Stimulated activated naive CD8-positive, alpha-beta T cell treated with anti-CD3 and anti-CD28 coated beads, Interleukin-15, Interleukin-2, amounts not matched to agents 100 U/mL and 50 U/mL, for 24 hours (primary cell): ENCODE measurements at regions not wholly inside any gene's neighbourhood (a gene's known extent, or its start where the extent isn't known, plus 50 kb on each side); places are given as distances from the start of the nearest gene placed in this dataset.
"Not testable (repeated sequence)": the region's sequence is repeated elsewhere in the genome, so short reads cannot be mapped to it uniquely, and the experiment has no call there.

ENCODE experiments used
- ATAC-seq: fragments of 150-1000 bp; cut with Tn5 transposase; one replicate; pipeline ENCODE4 v1.10.0; 2021
- DNase-seq: peaks from one replicate; pipeline ENCODE4 v3.0.0; 2021

GRCh38 chrX:124717537-124717936 is 371.2 kb downstream of the SH2D1A start:
- ATAC-seq (no peak), DNase-seq (no peak)

GRCh38 chrX:124719060-124719459 is 372.7 kb downstream of the SH2D1A start:
- DNase-seq (no peak), ATAC-seq (no peak)

- DNase-seq (no peak), ATAC-seq (no peak)
Measured at GRCh38 chrX:124720532-124720931, 374.2 kb downstream of the SH2D1A start.

DNA sequence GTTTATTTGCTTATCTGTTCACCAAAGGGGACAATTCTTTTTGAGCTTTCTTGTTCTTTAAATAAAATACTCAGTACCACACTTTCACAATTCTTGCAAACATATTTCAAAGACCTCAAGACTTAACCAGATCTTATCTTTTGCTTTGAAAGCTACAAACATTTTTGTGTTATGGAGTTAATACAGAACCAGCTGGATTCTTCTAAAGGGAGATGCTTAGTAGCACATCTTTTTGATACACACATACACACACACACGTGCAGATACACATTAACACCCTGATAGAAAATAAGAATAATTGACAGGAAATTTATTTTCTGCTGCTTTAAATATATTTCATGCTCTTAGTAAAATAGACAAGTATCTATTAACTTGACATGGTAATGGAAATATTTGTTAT is 379.1 kb downstream of the SH2D1A start:
- no peak for ATAC-seq
- DNase-seq = no peak

DNA sequence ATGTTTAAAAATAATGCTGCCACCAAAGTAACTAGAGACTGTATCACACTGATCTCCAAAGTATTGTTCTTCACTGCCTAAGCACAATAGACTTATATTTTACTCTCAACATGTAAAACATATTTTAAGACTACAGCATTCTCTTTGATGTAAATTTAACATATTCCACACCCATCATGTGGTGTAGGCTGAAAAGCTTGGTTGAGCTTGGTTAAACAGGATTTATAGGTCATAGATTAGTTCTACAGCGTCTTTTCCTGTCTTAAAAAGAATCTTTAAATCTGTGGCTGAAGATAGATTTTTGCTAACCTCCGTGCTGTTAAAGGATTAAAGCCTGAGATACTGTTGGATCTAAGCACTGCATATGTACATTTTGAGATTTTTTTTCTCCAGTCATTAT is 379.9 kb downstream of the SH2D1A start:
- DNase-seq (no peak), ATAC-seq (no peak)

- ATAC-seq = no peak
- DNase-seq = no peak
Measured at GRCh38 chrX:124726881-124727280, 380.5 kb downstream of the SH2D1A start.

DNA sequence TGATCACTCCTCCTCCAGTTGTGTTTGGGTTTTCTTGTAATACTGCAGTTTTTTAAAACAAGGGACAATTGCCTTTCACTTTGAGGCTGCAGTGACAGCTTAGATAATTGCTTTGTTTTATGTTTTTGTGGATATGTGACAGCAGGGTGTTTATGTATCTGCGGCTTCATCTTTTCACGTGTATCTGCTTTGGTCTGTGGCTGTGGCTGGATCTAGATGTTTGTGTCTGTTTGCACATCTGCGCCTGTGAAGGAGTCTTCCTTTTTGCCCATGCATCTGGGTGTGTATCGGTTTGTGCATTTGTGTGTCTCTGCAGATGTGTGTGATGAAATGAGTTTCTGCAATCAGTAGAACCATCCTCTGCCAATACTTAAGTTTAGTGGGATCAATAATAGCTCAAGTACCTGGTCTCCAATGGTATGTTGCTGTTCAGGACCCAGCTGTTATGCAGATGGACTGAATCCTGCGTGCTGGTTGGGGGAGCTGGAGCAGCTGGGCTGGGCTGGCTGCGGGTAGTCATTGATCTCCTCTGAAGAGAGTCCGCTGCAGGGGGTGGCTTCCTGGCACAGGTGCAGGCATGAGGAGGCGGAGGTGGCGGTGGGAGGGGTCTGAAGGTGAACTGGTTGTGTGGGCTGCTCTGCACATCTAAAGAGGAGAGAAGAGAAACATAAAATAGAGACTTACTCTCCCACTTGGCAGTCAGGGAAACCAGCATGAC is 390.3 kb downstream of the SH2D1A start:
- peak; percentile 61 for ATAC-seq
- peak; percentile 9 for DNase-seq

GRCh38 chrX:124737771-124738170 is 391.4 kb downstream of the SH2D1A start:
- no peak for ATAC-seq
- DNase-seq = no peak

DNA sequence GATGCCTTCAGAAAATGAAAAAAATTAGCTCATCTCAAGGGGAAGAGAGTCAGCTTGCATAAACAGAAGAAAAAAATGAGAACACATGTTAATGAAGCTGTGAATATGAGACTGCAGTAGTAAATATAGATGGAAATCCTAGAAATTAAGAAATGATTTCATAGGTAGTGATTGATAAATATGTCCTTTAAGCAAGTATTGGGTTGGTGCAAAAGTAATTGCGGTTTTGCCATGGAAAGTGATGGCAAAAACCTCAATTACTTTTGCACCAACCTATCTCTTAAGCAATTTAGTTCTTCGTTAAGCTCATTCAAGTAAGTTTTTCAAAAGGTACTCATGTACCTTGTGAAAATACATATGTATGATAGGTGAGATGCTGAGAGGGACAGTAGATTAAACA is 400.9 kb downstream of the SH2D1A start:
- ATAC-seq (no peak), DNase-seq (no peak)

- no peak for ATAC-seq
Measured at GRCh38 chrX:124764354-124764753, 418.0 kb downstream of the SH2D1A start.

DNA sequence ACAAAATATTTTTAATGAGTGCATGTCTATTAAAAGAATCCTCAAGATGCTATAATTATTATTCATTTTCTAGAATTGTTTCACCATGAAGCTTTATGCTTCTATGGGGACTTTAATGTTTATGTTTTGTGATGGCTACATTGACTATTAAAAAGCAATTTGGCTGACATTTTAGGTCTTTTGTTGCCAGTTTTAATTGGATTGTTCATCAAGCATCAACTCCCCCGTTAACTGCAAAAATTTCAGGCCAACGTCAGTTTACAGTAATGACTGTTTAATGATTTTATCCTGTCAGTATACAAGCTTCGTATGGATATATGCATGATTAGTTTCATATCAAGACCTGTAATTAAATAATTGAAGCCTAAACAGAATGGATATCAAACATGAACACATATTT is 422.8 kb downstream of the SH2D1A start:
- no peak for DNase-seq
- no peak for ATAC-seq

More at GRCh38 chrX:124764354-124764753, 418.0 kb downstream of the SH2D1A start:
- no peak for DNase-seq

- DNase-seq = no peak
- ATAC-seq = no peak
Measured at GRCh38 chrX:124771292-124771691, 424.9 kb downstream of the SH2D1A start.

DNA sequence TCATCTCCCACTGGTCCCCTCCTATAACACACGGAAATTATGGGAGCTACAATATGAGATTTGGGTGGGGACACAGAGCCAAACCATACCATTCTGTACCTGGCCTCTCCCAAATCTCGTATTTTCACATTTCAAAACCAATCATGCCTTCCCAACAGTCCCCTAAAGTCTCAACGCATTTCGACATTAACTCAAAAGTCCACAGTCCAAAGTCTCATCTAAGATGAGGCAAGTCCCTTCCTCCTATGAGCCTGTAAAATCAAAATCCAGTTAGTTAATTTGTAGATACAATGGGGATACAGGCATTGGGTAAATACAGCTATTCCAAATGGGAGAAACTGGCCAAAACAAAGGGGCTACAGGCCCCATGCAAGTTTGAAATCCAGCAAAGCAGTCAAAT is 441.9 kb downstream of the SH2D1A start:
- ATAC-seq, DNase-seq: not testable (repeated sequence)

DNA sequence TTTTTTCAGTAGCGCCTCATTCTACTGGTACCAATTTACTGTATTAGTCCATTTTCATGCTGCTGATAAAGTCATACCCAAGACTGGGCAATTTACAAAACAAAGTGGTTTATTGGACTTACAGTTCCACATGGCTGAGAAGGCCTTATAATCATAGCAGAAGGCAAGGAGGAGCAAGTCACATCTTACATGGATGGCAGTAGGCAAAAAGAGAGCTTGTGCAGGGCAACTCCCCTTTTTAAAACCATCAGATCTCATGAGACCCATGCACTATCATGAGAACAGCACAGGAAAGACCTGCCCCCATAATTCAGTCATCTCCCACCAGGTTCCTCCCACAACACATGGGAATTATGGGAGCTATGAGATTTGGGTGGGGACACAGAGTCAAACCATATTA is 443.5 kb downstream of the SH2D1A start:
- not testable (repeated sequence) for ATAC-seq, DNase-seq

- no peak for ATAC-seq
Measured at GRCh38 chrX:124791492-124792095, 445.2 kb downstream of the SH2D1A start.

GRCh38 chrX:124796989-124797388 is 450.6 kb downstream of the SH2D1A start:
- no peak for ATAC-seq
- no peak for DNase-seq

More at GRCh38 chrX:124791492-124792095, 445.2 kb downstream of the SH2D1A start:
- no peak for DNase-seq

GRCh38 chrX:124804962-124805361 is 458.6 kb downstream of the SH2D1A start:
- DNase-seq (no peak), ATAC-seq (no peak)

- no peak for DNase-seq
- no peak for ATAC-seq
Measured at GRCh38 chrX:124805486-124805885, 459.1 kb downstream of the SH2D1A start.

DNA sequence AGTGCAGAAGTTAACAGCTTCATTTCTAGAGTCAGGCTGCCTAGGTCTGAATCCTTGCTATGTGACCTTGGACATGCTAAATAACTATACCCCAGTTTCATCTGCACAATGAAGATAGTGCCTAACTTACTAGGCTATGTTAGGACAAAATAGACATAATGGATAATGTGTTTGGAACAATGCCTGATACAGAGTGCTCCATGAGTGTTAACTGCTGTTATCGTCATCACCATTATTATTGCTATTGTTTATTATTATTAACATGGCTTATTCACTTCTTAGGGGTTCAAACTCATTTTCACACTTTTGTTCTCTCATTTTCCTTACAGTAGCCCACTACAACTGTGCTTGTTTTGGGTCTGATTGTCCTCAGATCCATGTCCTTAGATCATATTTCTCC is 467.7 kb downstream of the SH2D1A start:
- ATAC-seq (no peak), DNase-seq (no peak)

GRCh38 chrX:124818033-124818432 is 471.7 kb downstream of the SH2D1A start:
- DNase-seq = no peak
- no peak for ATAC-seq

DNA sequence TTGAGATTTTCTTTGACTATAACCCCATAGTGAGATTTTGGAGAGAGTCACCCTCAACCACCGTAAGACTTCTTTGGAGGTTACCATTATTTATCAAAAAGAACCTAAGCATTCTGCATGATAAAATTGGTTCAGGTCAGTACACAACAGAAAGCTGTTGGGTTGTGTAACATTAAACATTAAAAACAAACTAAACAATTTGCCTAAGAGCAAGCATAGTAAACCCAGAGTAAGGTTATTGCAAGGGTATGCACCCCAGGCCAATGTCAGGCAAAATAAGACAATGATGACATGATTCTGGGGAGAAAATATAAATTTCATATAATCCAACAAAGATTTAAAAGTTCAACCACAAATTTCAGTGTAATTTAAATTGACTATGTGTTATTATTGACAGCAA is 472.4 kb downstream of the SH2D1A start:
- ATAC-seq = no peak
- no peak for DNase-seq

GRCh38 chrX:124820738-124821137 is 474.4 kb downstream of the SH2D1A start:
- no peak for DNase-seq
- ATAC-seq = no peak

DNA sequence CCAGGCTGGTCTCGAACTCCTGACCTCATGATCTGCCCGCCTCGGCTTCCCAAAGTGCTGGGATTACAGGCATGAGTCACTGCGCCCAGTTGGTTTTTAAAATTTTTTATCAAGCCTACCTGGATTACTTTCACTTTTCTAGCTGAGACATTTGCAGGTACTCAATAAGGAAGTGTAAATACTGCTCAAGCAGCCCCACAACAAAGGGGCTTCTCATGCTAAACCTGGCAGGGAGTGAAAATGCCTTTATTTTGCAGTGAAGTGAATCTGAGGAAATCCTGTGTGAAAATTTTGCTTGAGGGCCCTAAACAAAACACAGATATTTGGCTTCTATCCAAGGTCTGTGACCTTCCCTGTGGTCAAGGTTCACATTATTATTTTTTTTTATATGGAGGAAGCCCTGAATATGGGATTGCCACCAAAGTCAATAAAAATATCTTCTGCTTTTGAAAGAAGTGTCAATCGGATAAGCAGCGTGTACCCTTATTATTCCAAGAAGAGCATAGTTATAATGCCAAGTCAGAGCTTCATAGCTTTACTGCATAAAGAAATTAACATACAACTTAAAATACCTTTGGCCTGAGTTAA is 481.0 kb downstream of the SH2D1A start:
- no peak for ATAC-seq
- no peak for DNase-seq

DNA sequence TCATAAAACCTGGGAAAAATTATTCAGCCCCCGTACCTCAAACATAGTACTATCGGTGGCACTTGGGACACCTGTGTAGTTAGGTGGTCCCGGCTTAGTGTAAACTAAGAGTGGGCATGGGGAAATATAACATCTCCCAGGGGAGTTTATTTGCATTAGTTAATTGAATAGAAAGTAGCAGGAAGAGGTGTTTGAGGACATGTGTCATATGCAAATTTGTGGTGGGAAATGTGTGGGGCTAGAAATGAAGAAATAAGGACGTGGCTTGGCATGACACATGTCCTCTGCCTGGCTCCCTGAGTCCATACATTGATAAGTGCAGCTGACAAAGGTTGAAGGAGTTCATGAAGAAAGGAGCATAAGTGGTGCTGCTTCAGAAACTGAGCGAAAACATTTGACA is 483.6 kb downstream of the SH2D1A start:
- ATAC-seq (peak; percentile 66), DNase-seq (peak; percentile 4)
